ENCODE measurements at regions not wholly inside any gene's neighbourhood (a gene's known extent, or its start where the extent isn't known, plus 50 kb on each side); places are given as distances from the start of the nearest gene placed in this dataset.

DNA sequence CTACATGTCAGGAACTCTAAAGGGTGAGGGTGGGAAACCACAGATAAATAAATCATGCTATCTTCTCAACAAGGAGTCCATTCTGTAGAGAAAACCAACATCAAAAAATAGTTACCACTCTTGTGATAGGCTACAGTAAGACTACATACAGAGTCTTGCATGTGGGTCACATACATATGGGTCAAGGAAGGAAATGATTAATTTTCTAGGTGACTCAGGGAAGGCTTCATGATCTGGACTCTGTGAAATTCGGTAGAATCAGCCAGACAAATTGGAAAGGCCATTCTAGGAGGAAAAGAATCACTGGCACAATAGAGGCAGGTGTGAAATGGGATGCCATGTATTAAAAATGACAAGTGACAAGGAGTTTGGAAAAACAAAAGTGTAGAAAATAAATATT lies 638.9 kb downstream of the LIG4 start:
- H3K36me3 ChIP-seq (ENCODE audit: control insufficient read depth, insufficient read depth, low read length) = no peaks in the 10 kb centered on the region
- whole genome bisulfite sequencing, 2 experiments (ENCODE audit: insufficient coverage in 1 of 2, insufficient read length in 1 of 2) = 80 to 92% methylated on average over 1 of the region's 1 CpG
- no peak overlapping the region for H3K4me3 ChIP-seq (ENCODE audit: low read length)
- no peaks in the 10 kb centered on the region for H3K27me3 ChIP-seq (ENCODE audit: control insufficient read depth, insufficient read depth, low read length, poor library complexity, severe bottlenecking)
- H3K27ac Mint-ChIP-seq = no peak overlapping the region
- no peaks in the 10 kb centered on the region for H3K36me3 Mint-ChIP-seq (ENCODE audit: low read depth)
- TF ChIP-seq, protein P1, sequence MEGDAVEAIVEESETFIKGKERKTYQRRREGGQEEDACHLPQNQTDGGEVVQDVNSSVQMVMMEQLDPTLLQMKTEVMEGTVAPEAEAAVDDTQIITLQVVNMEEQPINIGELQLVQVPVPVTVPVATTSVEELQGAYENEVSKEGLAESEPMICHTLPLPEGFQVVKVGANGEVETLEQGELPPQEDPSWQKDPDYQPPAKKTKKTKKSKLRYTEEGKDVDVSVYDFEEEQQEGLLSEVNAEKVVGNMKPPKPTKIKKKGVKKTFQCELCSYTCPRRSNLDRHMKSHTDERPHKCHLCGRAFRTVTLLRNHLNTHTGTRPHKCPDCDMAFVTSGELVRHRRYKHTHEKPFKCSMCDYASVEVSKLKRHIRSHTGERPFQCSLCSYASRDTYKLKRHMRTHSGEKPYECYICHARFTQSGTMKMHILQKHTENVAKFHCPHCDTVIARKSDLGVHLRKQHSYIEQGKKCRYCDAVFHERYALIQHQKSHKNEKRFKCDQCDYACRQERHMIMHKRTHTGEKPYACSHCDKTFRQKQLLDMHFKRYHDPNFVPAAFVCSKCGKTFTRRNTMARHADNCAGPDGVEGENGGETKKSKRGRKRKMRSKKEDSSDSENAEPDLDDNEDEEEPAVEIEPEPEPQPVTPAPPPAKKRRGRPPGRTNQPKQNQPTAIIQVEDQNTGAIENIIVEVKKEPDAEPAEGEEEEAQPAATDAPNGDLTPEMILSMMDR (conservative IDR thresholded peaks at IDR 0.05) = no peak
- peaks cover 6% of the 10 kb centered on the region for H3K27me3 Mint-ChIP-seq (ENCODE audit: insufficient read depth)
- H3K4me1 Mint-ChIP-seq = peaks cover 29% of the 10 kb centered on the region
- DNase-seq = no peak
- no peak overlapping the region for H3K4me3 Mint-ChIP-seq
- no peaks in the 10 kb centered on the region for H3K4me1 ChIP-seq (ENCODE audit: control insufficient read depth, insufficient read depth, low read length)
- no peaks in the 10 kb centered on the region for H3K9me3 ChIP-seq (ENCODE audit: control insufficient read depth, low read length)
- H3K9ac ChIP-seq (ENCODE audit: extremely low read depth, low read length, poor library complexity, severe bottlenecking) = no peak overlapping the region
- no peak overlapping the region for H3K27ac ChIP-seq (ENCODE audit: low read depth, low read length)
- peaks cover 9% of the 10 kb centered on the region for H3K9me3 Mint-ChIP-seq

DNA sequence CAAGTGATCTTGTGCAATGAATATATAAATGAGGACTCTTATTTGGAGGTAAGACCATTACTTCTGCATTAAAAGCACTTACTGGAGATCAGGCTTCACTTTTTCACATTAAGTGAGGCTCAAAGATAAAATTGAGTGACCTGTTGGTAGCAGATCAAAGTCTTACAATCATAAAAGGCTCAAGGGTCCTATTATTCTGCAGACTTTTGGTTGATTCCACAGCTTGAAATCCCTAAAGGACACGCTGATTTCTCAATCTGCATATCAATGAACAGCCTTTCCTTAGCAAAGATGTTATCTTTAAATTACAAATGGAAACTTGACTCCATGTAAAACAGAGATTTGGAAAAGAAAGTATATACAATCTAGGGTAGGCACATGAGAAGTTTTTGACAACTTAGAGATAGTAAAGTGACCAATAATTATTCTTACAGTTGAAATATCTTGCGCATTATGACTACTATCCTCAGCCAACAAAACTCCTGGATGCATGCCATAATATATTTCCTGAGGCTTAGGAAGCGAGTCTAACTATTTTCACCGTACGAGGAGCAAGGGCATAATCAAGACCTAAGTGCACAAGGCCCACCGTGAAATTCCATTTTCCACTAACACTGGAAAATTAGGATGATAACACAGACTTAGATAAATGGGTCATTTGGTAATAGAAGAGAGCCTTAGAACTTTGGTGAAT lies 640.7 kb downstream of the LIG4 start:
- Histone ChIP-seq H3K36me3 (ENCODE audit: control insufficient read depth, insufficient read depth, low read length) (no peaks in the 10 kb centered on the region), H3K9me3 (ENCODE audit: control insufficient read depth, low read length) (no peaks in the 10 kb centered on the region), H3K4me1 (ENCODE audit: control insufficient read depth, insufficient read depth, low read length) (no peaks in the 10 kb centered on the region), H3K9ac (ENCODE audit: extremely low read depth, low read length, poor library complexity, severe bottlenecking) (no peak overlapping the region), H3K27ac (ENCODE audit: low read depth, low read length) (no peak overlapping the region), H3K27me3 (ENCODE audit: control insufficient read depth, insufficient read depth, low read length, poor library complexity, severe bottlenecking) (no peaks in the 10 kb centered on the region), H3K4me3 (ENCODE audit: low read length) (no peak overlapping the region)
- Mint-ChIP-seq H3K4me1 (peaks cover 21% of the 10 kb centered on the region), H3K27ac (no peak overlapping the region), H3K27me3 (ENCODE audit: insufficient read depth) (peaks cover 6% of the 10 kb centered on the region), H3K9me3 (peaks cover 5% of the 10 kb centered on the region), H3K4me3 (no peak overlapping the region), H3K36me3 (ENCODE audit: low read depth) (no peaks in the 10 kb centered on the region)
- 75 to 80% methylated on average over 3 to 6 of the region's 6 CpGs for WGBS, 2 experiments (ENCODE audit: insufficient coverage in 1 of 2, insufficient read length in 1 of 2)
- no peak for DNase-seq
- TF ChIP-seq, protein P1 (conservative IDR thresholded peaks at IDR 0.05) = no peak

DNA sequence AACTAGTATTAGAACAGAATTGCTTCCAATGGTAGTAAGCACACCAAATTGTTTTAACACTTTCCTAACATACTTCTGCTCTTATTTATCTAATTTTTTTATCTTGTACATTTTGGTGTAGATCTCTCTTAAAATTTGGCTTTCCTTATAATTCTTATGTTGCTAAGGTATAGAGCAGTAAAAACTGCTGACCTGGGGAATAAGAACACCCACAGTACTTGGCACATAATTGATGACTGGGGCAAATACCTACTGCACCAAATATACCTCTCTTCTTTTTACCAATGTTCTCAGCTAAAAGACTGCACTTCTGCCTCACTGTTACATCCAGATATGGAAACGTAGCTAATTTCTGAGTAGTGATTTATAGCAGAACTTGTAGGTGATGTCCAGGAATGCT lies 642.2 kb downstream of the LIG4 start:
- no peaks in the 10 kb centered on the region for H3K4me1 ChIP-seq (ENCODE audit: control insufficient read depth, insufficient read depth, low read length)
- H3K4me3 Mint-ChIP-seq = no peak overlapping the region
- H3K9me3 Mint-ChIP-seq = peaks cover 5% of the 10 kb centered on the region
- peaks cover 6% of the 10 kb centered on the region for H3K27me3 Mint-ChIP-seq (ENCODE audit: insufficient read depth)
- peaks cover 21% of the 10 kb centered on the region for H3K4me1 Mint-ChIP-seq
- no peaks in the 10 kb centered on the region for H3K9me3 ChIP-seq (ENCODE audit: control insufficient read depth, low read length)
- no peaks in the 10 kb centered on the region for H3K36me3 Mint-ChIP-seq (ENCODE audit: low read depth)
- no peak overlapping the region for H3K4me3 ChIP-seq (ENCODE audit: low read length)
- H3K27me3 ChIP-seq (ENCODE audit: control insufficient read depth, insufficient read depth, low read length, poor library complexity, severe bottlenecking) = no peaks in the 10 kb centered on the region
- H3K27ac ChIP-seq (ENCODE audit: low read depth, low read length) = no peak overlapping the region
- H3K27ac Mint-ChIP-seq = no peak overlapping the region
- DNase-seq = no peak
- WGBS, 2 experiments (ENCODE audit: insufficient coverage in 1 of 2, insufficient read length in 1 of 2) = 100% methylated on average over 1 of the region's 1 CpG; no CpG with 5 or more reads in 1 of the 2 experiments
- H3K9ac ChIP-seq (ENCODE audit: extremely low read depth, low read length, poor library complexity, severe bottlenecking) = no peak overlapping the region
- no peaks in the 10 kb centered on the region for H3K36me3 ChIP-seq (ENCODE audit: control insufficient read depth, insufficient read depth, low read length)
- TF ChIP-seq, protein P1 (conservative IDR thresholded peaks at IDR 0.05) = no peak
